ENCODE measurements at regions not wholly inside any gene's neighbourhood (a gene's known extent, or its start where the extent isn't known, plus 50 kb on each side); places are given as distances from the start of the nearest gene placed in this dataset.

GRCh38 chr4:71171592-71171991, 167.2 kb upstream of the SLC4A4 start:
- H3K27ac ChIP-seq (ENCODE audit: low read length), result no peak overlapping the region
- H3K4me2 ChIP-seq (ENCODE audit: low read length), result no peak overlapping the region
- H3K36me3 ChIP-seq (ENCODE audit: insufficient read depth, low read length), result no peaks in the 10 kb centered on the region
- no peak overlapping the region for H3K9ac ChIP-seq (ENCODE audit: low read length)
- H3K4me3 ChIP-seq (ENCODE audit: low read length), result no peak overlapping the region
- TF ChIP-seq RAD21 (conservative IDR thresholded peaks at IDR 0.05) (no peak), REST (IDR thresholded peaks at IDR 0.05; ENCODE audit: borderline replicate concordance) (no peak), CTCF (IDR thresholded peaks at IDR 0.05; ENCODE audit: poor library complexity, severe bottlenecking) (no peak), TAF1 (IDR thresholded peaks at IDR 0.05; ENCODE audit: low read depth) (no peak), POLR2AphosphoS5 (IDR thresholded peaks at IDR 0.05) (no peak), EZH2 (IDR thresholded peaks at IDR 0.05; ENCODE audit: borderline replicate concordance, insufficient read depth, low read length, poor library complexity, severe bottlenecking) (no peak), SMC3 (conservative IDR thresholded peaks at IDR 0.05; ENCODE audit: poor library complexity) (no peak), EP300 (conservative IDR thresholded peaks at IDR 0.05; ENCODE audit: poor library complexity, severe bottlenecking) (no peak)
- H3K79me2 ChIP-seq (replicated peaks; ENCODE audit: insufficient read depth, low read length), result no peaks in the 10 kb centered on the region
- H3K9me3 ChIP-seq (ENCODE audit: low read length), result no peaks in the 10 kb centered on the region
- H4K20me1 ChIP-seq (ENCODE audit: insufficient read depth), result no peaks in the 10 kb centered on the region
- H3F3A ChIP-seq (ENCODE audit: insufficient read depth, low read length, poor library complexity, severe bottlenecking), result no peaks in the 10 kb centered on the region
- H3K27me3 ChIP-seq (ENCODE audit: insufficient read depth, low read depth, low read length), result no peaks in the 10 kb centered on the region
- no peak overlapping the region for H2AFZ ChIP-seq (ENCODE audit: low read depth, low read length)
- H3K9me2 ChIP-seq (ENCODE audit: insufficient read depth, low read length), result no peaks in the 10 kb centered on the region

GRCh38 chr4:71181332-71181731, 157.5 kb upstream of the SLC4A4 start:
- peaks cover 8% of the 10 kb centered on the region for H3K27me3 ChIP-seq (ENCODE audit: insufficient read depth, low read depth, low read length)
- no peak overlapping the region for H3K4me2 ChIP-seq (ENCODE audit: low read length)
- no peaks in the 10 kb centered on the region for H3K79me2 ChIP-seq (replicated peaks; ENCODE audit: insufficient read depth, low read length)
- no peak for TF ChIP-seq TAF1 (IDR thresholded peaks at IDR 0.05; ENCODE audit: low read depth)
- no peak for TF ChIP-seq RAD21 (conservative IDR thresholded peaks at IDR 0.05)
- TF ChIP-seq SMC3 (conservative IDR thresholded peaks at IDR 0.05; ENCODE audit: poor library complexity), result no peak
- TF ChIP-seq REST (IDR thresholded peaks at IDR 0.05; ENCODE audit: borderline replicate concordance), result no peak
- TF ChIP-seq POLR2AphosphoS5 (IDR thresholded peaks at IDR 0.05), result no peak
- H4K20me1 ChIP-seq (ENCODE audit: insufficient read depth), result no peaks in the 10 kb centered on the region
- no peaks in the 10 kb centered on the region for H3K9me2 ChIP-seq (ENCODE audit: insufficient read depth, low read length)
- no peaks in the 10 kb centered on the region for H3K36me3 ChIP-seq (ENCODE audit: insufficient read depth, low read length)
- no peak overlapping the region for H3K9ac ChIP-seq (ENCODE audit: low read length)
- no peaks in the 10 kb centered on the region for H3F3A ChIP-seq (ENCODE audit: insufficient read depth, low read length, poor library complexity, severe bottlenecking)
- H2AFZ ChIP-seq (ENCODE audit: low read depth, low read length), result no peak overlapping the region
- H3K4me3 ChIP-seq (ENCODE audit: low read length), result no peak overlapping the region
- no peaks in the 10 kb centered on the region for H3K9me3 ChIP-seq (ENCODE audit: low read length)
- H3K27ac ChIP-seq (ENCODE audit: low read length), result no peak overlapping the region

Data from neural cell (in vitro differentiated cells).